Umbilical cord (tissue), 1 donor: ENCODE measurements at regions not wholly inside any gene's neighbourhood (a gene's known extent, or its start where the extent isn't known, plus 50 kb on each side); places are given as distances from the start of the nearest gene placed in this dataset.

Source experiments
- DNase-seq: peaks from one replicate; pipeline ENCODE4 v3.0.0-alpha.2; 2015; ENCODE audit warnings: low spot score

DNA sequence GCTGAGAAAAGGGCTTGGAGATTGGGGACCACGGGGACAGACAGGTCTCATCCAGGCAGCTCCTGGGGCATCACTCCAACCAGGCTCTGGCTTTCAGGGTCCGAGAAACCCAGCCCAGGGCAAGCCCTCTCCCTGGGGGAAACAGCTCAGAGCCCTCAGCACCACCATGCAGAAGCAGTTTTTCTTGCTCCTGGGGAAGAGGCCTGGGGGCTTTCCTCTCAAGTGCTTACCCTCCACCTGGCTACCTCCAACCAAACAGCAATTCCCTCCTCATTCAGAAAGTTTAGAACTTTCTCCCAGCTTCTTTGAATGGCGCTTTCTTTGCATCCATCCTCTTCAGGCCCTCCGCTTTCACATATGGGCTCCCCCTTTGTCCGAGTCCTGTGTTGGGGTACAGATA lies 110.4 kb upstream of the PHACTR3 start:
- no peak for DNase-seq

DNA sequence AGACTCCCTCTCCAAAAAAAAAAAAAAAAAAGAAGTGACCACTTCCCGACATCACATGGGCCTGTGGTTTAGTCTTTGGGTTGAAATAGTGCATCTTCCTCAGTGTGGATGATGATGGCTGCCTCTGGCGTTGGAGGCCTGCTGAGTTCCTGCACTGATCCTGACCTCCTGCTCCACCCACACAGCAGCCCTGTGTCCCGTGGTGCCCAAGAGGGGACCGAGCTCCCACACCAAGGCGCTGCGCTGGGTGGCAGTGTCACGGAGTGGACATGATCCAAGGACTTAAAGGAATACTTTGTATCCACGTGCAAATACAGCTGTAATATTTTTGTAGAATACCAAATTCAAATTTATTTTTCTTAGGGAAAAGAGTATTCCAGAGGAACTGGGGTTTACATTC lies 109.2 kb upstream of the PHACTR3 start:
- no peak for DNase-seq

DNA sequence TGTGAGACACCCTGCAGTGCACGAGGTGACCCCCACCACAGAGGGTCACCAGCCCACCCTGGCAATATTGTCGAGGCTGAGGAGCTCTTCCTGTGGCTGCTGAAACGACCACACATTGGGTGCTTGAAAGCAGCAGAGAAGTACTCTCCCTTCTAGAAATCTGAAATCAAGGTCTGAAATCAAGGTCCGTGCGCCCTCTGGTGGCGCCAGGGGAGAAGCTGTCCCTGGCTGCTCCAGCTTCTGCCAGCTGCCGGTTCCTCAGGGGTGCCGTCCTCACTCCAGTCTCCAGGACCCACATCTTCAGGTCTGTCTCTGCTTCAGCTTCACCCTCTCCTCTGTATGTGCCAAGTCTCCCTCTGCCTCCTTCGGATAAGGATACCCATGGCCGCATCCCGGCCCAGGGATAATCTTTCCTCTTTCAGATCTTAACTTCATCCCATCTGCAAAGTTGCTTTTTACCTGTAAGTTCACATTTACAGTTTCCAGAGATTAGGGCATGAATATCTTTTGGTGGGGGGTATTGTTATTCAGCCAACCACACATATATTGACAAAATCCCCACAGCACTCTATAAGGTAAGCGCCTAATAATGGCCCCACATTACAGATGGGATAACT lies 108.3 kb upstream of the PHACTR3 start:
- DNase-seq, result peak; percentile 77

DNA sequence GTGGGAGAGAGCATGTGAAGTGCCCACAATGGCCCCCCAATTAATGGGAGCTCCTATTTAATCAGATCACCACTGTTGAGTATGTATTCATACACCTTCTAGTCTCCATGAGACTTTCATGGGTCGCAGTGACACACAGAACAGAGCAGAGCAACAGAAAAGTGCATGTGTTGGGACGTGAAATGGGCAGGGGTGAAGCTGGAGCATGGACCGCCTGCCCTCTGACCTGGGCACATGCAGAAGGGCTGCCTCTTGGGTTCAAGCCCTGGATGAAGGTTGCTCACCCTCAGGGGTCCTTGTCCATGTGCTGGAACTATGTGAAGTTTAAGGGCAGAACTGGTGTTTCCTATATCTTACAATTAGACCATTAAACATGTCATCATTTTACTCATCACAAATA lies 106.0 kb upstream of the PHACTR3 start:
- no peak for DNase-seq

DNA sequence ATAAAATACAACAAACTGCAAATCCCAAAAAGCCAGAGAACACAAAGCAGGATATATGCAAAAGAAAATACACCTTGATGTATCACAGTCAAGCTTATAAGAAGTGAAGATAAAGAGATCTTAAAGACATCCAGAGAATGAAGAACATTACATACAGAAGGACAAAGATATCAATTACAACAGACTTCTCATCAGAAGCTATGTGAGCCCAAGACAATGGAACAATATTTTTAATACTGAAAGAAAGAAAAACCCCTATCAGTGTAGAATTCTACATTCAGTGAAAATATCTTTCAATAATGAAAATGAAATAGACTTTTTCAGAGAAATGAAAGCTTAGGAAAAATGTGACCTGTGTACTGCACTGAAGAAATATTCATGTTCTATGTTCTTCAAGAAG lies 104.5 kb upstream of the PHACTR3 start:
- no peak for DNase-seq

DNA sequence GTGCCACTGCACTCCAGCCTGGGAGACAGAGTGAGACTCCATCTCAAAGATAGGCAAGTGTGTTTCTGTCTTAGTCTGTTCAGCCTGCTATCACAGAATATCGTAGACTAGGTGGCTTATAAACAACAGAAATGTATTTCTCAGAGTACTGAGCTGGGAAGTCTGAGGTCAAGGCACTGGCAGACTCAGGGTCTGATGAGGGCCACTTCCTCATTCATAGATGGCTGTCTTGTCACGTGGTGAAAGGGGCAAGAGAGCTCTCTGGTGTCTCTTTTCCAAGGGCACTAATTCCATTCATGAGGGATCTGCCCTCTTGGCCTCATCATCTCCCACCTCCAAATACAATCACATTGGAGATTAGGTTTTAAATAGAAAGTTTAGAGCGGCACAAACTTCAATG lies 95.6 kb upstream of the PHACTR3 start:
- DNase-seq, result no peak

DNA sequence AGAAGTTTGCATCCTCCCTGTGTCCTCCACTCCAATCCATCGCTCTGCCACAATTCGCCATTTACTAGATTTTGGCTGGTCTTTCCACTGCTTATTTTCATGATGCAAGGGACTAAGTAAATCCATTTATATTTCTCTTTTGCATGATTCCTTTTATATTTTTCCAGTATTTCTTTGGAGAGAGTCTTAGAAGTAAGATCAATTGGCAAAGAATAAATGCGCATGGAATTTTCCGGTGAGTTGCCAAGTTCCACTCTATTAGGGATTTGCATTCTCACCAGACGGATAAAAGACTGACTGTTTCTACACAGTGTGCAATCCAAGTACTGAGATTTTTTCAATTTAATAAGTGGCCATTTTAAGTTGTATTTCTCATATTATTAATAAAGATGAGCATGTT lies 91.7 kb upstream of the PHACTR3 start:
- DNase-seq, result no peak

DNA sequence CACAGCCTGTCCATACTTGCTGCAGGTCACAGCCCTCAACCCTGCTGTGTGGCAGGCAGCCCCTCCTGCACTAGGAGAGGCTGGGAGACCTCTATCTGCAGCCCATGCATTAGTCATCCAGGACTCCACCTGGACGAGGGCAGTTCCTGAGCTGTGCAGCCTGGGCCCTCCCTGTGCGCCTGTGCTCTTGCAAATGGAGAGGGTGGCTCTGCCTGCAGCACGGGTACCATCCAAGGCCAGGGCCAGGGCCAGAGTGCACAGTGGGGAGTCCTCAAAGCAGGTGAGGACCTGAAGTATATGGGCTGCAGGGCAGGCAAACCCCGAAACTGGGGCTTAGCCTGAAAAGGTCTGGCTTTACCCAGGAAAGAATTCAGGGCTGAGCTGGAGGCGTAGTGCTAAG lies 89.8 kb upstream of the PHACTR3 start:
- DNase-seq, result no peak

DNA sequence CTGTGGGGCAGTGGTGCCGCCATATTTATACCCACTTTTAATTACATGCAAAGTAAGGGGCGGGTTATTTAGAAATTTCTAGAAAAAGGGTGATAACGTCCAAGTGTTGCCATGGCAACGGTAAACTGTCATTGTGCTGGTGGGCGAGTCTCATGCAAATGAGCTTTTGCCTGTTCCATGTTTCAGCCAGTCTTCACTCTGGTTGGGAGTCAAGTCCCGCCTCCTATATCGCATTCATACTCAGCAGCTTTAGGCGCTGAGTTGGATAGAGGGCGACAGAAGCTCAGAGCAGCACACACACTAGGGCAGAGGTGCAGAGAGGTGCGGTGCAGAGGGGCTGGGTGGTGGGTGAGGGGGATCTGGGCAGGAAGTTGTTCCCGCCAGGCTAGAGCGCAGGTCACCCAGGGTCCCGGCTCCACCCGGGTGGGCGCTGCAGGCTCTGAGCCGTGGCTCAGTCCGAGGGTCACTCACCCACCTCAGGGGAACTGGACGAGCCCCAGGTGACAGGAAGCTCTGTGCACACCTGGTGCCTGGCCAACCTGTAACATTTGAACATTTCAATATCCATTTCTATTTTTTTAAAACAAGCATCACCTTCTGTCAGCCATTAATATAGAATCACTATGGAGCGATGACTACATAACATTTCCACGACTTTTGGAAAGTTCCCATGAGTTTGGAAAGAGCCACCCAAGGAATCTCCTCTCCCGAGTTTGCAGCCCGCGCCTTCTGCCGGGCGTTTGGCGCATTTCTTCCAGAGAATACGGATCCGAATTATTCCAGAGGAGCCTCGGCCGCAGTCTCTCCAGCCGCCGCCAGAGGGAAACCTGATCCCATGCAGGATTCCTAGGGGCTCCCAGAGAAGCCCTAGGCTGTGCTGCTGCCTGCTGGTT lies 89.1 kb upstream of the PHACTR3 start:
- peak; percentile 81 for DNase-seq

DNA sequence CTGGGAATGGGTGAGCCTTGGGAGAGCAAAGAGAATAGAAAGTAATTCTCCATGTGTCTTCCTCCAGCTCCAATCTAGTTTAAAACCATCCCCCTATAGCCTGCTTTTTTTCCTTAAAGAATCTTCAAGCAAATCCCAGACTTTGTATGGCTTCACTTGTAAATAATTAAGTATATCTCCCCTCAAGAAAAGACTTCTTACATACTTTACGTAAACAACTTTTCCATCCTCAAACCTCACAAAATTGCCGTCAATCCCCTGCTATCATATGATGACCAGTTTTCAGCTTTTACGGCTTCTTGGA lies 88.5 kb upstream of the PHACTR3 start:
- DNase-seq, result no peak

DNA sequence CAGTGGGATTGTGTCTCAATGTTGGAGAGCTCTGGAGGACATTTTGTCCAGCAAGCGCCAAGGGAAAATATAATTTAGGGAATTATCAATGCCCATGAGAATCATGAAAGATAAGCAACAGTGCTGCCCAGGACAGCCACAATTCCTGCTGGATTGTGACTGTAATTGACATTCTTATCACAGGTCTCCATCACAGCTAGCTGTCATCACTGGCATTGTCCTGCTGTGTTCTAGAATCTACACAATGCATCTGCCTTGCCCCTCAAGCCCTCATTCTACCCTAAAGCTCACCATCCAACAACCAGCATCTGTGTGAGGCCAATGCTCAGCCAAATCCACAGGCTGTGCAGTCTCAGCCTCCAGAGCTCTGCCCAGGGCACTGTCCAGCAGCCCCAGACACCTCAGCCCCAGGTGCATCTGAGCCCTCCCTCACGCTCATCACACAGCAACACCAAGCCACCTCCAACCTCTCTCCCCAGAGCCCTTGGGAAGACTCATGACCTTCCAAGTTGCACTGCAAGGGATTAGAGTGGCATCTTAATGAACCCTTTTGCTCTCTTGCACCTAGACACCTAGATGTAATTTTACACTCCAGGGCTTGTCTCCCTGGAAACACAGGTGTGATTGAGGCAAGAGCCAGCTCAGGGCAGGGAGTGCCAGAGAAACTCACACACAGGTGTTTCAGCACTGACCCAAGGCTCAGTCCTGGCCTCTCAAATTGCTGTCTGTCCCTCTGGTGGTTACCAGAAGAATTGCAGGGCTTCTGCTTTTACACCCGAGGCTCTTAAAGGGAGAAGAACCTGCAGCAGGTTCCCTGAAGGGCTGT lies 85.2 kb upstream of the PHACTR3 start:
- peak; percentile 30 for DNase-seq

DNA sequence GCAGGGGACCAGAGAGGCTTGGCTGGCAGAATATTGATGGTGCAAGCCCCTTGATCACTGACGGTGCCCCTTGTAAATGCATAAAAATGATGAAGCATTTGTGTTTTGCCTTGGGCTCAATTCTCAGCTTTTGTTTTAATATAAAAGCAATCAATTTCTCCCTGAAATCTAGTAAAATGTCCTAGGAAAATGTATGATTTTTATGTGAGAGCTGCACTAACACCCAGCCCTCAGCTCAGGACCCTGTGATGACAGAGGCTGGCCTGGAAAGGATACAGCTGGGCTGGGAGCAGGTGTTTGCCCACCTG lies 84.7 kb upstream of the PHACTR3 start:
- DNase-seq, result no peak

DNA sequence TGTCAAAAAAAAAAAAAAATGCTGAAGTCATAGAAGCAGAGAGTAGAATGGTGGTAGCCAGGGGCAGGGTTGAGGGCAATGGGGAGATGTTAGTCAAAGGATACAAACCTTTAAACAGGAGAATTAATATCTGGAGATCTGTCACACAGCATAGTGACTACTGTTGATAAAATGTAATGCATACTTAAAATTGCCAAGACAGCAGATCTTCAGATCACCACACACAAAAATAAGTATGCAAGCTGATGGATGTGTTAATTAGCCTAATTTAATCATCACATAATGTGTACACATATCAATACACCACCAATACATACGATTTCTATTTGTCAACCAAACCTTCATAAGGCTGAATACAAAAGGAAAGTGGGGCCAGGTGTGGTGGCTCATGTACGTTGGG lies 83.5 kb upstream of the PHACTR3 start:
- DNase-seq, result no peak

DNA sequence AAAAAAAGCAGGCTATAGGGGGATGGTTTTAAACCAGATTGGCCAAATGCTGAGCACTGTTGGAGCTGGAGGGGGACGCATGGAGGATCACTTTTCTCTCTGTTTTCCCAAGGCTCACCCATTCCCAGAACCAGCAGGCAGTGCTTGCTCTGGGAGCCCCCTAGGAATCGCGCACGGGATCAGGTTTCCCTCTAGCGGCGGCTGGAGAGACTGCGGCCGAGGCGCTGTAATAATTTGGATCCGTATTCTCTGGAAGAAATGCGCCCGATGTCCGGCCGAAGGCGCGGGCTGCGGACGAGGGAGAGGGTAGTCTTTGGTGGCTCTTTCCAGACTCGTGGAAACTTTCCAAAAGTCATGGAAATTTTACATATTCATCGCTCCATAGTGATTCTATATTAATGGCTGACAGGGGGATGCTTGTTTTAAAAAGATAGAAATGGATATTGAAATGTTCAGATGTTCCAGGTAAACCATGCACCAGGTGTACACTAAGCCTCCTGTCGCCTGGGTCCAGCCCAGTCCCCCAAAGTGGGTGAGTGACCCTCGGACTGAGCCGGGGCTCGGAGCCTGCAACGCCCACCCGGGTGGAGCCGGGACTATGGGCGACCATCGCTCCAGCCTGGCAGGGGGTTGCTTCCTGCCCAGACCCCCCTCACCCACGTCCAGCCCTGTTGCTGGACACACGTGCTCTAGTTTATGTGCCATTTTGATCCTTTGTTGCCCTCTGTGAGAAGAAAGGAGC lies 78.7 kb upstream of the PHACTR3 start:
- peak; percentile 60 for DNase-seq

DNA sequence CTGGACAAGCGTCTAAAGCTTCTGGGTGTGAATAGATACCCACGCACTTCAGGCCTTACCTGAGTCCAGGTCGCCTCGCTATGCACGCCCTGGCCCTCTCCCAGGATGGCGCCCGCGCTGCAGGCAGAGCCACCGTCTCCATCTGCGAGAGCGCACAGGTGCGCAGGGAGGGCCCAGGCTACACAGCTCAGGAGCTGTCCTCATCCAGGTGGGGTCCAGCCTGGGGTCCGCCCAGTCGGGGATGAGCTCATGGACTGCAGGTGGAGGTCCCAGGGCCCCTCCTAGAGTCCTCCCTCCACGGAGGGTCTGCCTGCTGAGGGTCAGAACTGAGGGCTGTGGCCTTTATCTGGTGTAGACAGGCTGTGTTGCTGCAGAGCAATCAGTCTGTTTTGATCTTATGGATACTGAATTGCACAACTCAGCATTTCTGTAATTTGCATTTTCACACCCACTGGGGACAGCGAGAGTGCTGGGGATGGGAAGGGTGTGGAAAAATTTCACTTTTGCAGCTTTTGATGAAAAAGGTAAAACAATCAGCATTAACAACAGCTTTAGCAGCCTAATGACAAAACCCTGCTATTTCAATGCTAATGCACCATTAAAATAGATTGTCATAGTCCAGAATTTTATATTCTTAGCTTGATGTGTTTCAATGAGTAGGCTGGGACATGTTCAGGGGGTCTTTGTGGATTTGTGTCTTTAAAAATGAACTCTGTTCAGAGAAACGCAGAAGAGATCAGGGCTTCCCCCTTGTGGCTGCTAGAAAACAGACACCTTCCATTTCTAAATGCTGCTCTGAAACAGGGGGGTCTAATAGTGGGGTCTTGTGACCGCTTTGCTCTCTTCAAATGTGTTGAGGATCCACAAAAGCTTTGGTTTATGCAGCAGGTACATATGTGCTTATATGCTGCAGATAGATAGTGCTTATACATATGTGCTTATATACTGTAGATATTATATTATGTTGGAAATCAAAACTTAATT lies 77.8 kb upstream of the PHACTR3 start:
- no peak for DNase-seq

DNA sequence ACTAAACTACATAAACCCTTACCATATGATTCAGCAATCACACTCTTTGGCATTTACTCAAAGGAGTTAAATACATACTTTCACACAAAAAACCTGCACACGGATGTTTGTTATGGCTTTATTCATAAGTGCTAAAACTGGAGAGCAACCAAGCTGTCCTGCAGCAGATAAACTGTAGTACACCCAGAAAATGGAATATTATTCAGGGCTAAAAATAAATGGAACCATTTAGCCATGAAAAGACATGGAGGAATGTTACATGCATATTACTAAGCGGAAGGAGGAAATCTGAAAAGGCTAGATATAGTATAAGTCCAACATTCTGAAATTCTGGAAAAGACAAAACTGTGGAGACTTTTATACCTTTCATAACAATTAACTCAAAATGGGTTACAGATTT lies 73.6 kb upstream of the PHACTR3 start:
- DNase-seq, result no peak

DNA sequence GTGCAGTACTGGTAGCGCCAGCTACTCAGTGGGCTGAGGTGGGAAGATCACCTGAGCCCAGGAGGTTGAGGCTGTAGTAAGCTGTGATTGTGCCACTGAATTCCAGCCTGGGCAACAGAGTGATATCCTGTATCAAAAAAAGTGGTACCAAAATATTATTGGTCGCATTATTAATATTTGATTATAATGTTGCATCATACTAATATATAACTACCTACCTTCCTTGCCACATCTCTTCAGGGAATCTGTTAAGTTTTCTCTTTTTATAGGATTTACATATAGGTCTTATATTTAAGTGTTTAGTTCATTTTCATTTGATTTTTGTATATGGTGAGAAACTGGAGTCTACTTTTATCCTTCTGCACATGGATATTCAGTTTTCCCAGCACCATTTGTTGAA lies 66.3 kb upstream of the PHACTR3 start:
- DNase-seq, result no peak

DNA sequence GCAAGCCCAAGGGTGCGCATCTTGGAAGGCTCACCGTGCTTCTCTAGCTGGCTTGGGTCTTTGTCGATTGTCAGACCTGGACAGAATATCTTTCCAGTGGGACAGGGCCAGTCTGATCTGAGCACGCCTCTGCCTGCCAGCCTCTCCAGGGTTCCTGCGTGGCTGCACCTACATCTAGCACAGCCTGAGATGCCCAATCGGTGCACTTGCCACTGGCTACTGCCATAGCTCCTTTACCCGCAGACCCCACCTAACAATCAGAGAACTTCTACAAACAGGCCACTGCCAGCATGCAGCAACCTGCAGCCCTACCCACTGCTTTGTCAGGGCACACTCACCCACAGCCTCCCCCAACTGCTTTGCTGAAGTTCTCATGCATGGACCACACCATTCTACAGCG lies 56.7 kb upstream of the PHACTR3 start:
- no peak for DNase-seq
